Nephron progenitor cell (in vitro differentiated cells): ENCODE measurements at regions not wholly inside any gene's neighbourhood (a gene's known extent, or its start where the extent isn't known, plus 50 kb on each side); places are given as distances from the start of the nearest gene placed in this dataset.

ENCODE experiments used
- DNase-seq: peaks from one replicate; pipeline ENCODE4 v3.0.0; 2021
- H3K27ac Mint-ChIP-seq: 2 replicates; pipeline ENCODE4 v1.8.0; 2021; ENCODE audit warnings: mild to moderate bottlenecking, moderate library complexity, mixed read lengths
- H3K27me3 Mint-ChIP-seq: 2 replicates; pipeline ENCODE4 v1.8.0; 2021; ENCODE audit warnings: mild to moderate bottlenecking, low read depth, mixed read lengths; ENCODE audit not compliant: poor library complexity
- H3K36me3 Mint-ChIP-seq: 2 replicates; pipeline ENCODE4 v1.8.0; 2021; ENCODE audit warnings: low read depth, mixed read lengths
- H3K4me1 Mint-ChIP-seq: 2 replicates; pipeline ENCODE4 v1.8.0; 2021; ENCODE audit warnings: mixed read lengths
- H3K4me3 Mint-ChIP-seq: 2 replicates; pipeline ENCODE4 v1.8.0; 2021; ENCODE audit warnings: mild to moderate bottlenecking, moderate library complexity, mixed read lengths
- H3K9me3 Mint-ChIP-seq: 2 replicates; pipeline ENCODE4 v1.8.0; 2021; ENCODE audit warnings: mild to moderate bottlenecking, moderate library complexity, mixed read lengths
- TF ChIP-seq, protein P1 (sequence below): fragments of 200-600 bp; sonication (generic); IDR thresholded peaks from 2 replicates; pipeline ENCODE4 v1.5.0; 2021; ENCODE audit warnings: antibody characterized with exemption

DNA sequence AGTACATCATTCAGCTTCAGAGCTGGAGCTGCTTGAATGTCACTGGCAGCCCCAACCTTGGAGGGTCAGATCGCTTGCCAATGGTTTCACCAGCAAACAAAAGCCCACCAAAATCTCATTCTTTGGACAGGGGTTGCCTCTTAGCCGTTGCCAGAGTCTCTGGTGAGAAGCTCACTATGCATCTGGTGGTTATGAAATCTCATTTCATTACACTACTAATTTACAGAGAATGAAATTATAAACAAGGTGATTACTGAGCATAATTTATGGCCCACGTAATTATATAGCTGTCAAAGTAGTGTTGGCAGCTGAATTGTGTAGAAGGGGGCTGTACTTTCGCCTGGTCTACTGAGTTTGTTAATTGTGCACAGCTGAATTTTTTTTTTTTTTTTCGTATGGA lies 688.9 kb upstream of the KIF2B start:
- Mint-ChIP-seq H3K4me1 (peaks cover 8% of the 10 kb centered on the region), H3K27me3 (peaks cover 2% of the 10 kb centered on the region), H3K36me3 (no peaks in the 10 kb centered on the region), H3K4me3 (no peak overlapping the region), H3K9me3 (no peaks in the 10 kb centered on the region), H3K27ac (no peak overlapping the region)
- DNase-seq, result no peak
- TF ChIP-seq, protein P1, sequence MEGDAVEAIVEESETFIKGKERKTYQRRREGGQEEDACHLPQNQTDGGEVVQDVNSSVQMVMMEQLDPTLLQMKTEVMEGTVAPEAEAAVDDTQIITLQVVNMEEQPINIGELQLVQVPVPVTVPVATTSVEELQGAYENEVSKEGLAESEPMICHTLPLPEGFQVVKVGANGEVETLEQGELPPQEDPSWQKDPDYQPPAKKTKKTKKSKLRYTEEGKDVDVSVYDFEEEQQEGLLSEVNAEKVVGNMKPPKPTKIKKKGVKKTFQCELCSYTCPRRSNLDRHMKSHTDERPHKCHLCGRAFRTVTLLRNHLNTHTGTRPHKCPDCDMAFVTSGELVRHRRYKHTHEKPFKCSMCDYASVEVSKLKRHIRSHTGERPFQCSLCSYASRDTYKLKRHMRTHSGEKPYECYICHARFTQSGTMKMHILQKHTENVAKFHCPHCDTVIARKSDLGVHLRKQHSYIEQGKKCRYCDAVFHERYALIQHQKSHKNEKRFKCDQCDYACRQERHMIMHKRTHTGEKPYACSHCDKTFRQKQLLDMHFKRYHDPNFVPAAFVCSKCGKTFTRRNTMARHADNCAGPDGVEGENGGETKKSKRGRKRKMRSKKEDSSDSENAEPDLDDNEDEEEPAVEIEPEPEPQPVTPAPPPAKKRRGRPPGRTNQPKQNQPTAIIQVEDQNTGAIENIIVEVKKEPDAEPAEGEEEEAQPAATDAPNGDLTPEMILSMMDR, result no peak

- Mint-ChIP-seq H3K36me3 (no peaks in the 10 kb centered on the region), H3K4me1 (peaks cover 8% of the 10 kb centered on the region), H3K27me3 (no peaks in the 10 kb centered on the region), H3K4me3 (no peak overlapping the region), H3K27ac (no peak overlapping the region), H3K9me3 (no peaks in the 10 kb centered on the region)
- TF ChIP-seq, protein P1, result no peak
- no peak for DNase-seq
Observed at GRCh38 chr17:53129863-53130262, 692.9 kb upstream of the KIF2B start.

GRCh38 chr17:53127331-53127730 lies 695.4 kb upstream of the KIF2B start:
- DNase-seq, result no peak
- Mint-ChIP-seq H3K27me3 (no peaks in the 10 kb centered on the region), H3K4me1 (no peaks in the 10 kb centered on the region), H3K4me3 (no peak overlapping the region), H3K27ac (no peak overlapping the region), H3K9me3 (no peaks in the 10 kb centered on the region), H3K36me3 (no peaks in the 10 kb centered on the region)
- TF ChIP-seq, protein P1, result no peak

GRCh38 chr17:53122966-53123365 lies 699.8 kb upstream of the KIF2B start:
- TF ChIP-seq, protein P1, result no peak
- Mint-ChIP-seq H3K36me3 (no peaks in the 10 kb centered on the region), H3K4me1 (no peaks in the 10 kb centered on the region), H3K9me3 (no peaks in the 10 kb centered on the region), H3K4me3 (no peak overlapping the region), H3K27ac (no peak overlapping the region), H3K27me3 (peaks cover 4% of the 10 kb centered on the region)
- no peak for DNase-seq

DNA sequence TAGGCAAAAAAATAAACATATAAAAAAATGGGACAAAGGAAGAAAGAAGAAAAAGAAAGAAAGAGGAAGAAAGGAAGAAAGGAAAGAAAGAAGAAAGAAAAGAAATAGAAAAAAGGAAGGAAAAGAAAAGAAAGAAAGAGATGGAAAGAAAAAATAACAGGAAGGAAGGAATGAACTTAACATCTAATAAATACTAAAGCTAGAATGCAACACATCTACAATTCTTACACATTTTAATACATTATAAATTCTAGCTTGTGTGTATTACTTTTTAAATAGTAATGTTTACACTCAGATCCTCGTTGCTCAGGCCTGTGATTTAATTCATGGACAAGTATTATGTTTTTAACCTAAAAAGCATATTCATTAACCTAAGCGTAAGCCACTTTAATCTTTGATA lies 703.0 kb upstream of the KIF2B start:
- H3K27me3 Mint-ChIP-seq, result peaks cover 4% of the 10 kb centered on the region
- H3K9me3 Mint-ChIP-seq, result peaks cover 25% of the 10 kb centered on the region
- TF ChIP-seq, protein P1, result no peak
- DNase-seq, result no peak
- peaks cover 4% of the 10 kb centered on the region for H3K36me3 Mint-ChIP-seq
- no peaks in the 10 kb centered on the region for H3K4me1 Mint-ChIP-seq
- H3K27ac Mint-ChIP-seq, result no peak overlapping the region
- no peak overlapping the region for H3K4me3 Mint-ChIP-seq

DNA sequence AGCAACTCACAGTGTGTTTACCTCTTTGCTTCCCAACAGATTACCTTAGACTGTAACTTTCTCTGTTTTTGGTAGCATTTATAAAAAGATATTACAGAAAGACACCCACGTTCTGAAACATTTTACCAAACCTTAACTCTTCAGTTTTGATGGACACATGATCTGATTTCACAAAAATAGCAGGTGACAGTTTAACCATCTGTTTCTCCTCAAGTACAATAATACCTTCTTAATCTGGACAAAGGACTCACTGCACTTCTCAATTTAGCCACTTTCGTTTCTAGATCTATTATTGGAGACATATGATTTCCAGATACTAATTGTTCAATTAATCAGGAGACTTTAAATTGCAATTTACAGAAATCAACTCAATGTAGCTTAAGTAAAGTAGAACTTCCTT lies 703.8 kb upstream of the KIF2B start:
- Mint-ChIP-seq H3K27me3 (peaks cover 4% of the 10 kb centered on the region), H3K9me3 (peaks cover 25% of the 10 kb centered on the region), H3K27ac (no peak overlapping the region), H3K36me3 (peaks cover 4% of the 10 kb centered on the region), H3K4me3 (no peak overlapping the region), H3K4me1 (no peaks in the 10 kb centered on the region)
- TF ChIP-seq, protein P1, result no peak
- DNase-seq, result no peak
